ENCODE measurements at regions not wholly inside any gene's neighbourhood (a gene's known extent, or its start where the extent isn't known, plus 50 kb on each side); places are given as distances from the start of the nearest gene placed in this dataset.

DNA sequence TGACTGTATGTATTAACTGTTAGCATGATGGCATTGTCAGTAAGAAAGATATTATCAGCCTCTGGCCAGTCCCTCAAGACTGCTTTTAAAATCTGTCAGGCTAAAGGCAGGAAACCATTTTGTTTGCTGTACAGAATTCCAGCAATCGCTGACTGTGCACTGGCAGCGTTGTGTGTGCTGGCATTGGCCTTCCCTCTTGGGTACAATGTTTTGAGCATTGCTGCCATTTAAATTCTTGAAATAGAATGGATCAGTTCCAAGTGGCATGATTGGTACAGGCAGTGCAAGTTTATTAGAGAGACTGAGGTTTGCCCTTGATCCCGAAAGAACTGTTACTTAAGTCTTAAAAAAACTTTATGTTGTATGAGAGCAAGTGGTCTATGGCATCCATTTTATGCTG lies 788.7 kb downstream of the OTOL1 start:
- ATAC-seq (ENCODE audit: low FRiP score in 2 of 2): no peak
- TF ChIP-seq POLR2A (IDR thresholded peaks at IDR 0.05): no peak
- TF ChIP-seq, protein P1, sequence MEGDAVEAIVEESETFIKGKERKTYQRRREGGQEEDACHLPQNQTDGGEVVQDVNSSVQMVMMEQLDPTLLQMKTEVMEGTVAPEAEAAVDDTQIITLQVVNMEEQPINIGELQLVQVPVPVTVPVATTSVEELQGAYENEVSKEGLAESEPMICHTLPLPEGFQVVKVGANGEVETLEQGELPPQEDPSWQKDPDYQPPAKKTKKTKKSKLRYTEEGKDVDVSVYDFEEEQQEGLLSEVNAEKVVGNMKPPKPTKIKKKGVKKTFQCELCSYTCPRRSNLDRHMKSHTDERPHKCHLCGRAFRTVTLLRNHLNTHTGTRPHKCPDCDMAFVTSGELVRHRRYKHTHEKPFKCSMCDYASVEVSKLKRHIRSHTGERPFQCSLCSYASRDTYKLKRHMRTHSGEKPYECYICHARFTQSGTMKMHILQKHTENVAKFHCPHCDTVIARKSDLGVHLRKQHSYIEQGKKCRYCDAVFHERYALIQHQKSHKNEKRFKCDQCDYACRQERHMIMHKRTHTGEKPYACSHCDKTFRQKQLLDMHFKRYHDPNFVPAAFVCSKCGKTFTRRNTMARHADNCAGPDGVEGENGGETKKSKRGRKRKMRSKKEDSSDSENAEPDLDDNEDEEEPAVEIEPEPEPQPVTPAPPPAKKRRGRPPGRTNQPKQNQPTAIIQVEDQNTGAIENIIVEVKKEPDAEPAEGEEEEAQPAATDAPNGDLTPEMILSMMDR (IDR thresholded peaks at IDR 0.05): no peak
- no peak for TF ChIP-seq POLR2AphosphoS5 (IDR thresholded peaks at IDR 0.05)
- no peak for TF ChIP-seq EP300 (IDR thresholded peaks at IDR 0.05)
- 59 to 78% methylated on average over 3 of the region's 3 CpGs for WGBS, 2 donors

DNA sequence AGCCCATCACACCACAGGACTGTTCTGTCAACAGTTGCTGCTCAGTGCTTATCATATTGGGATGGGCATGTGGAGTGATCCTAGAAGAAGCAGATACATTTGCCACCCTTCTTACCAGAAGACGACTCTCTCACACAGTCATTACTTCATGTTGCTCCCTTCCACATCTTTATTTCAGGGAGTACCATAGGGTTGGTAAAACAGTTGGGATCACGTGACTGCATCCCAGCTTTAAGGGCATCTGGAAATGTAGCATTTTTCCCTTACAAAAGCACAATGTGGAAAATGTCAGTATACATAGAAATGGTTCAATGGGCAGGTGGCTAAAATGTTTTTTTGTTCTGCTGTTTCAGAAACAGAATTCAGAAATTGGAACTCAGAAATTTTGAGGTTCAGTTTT lies 791.0 kb downstream of the OTOL1 start:
- Histone ChIP-seq H3K9me3 (no peaks in the 10 kb centered on the region), H3K36me3 (no peaks in the 10 kb centered on the region), H3K27me3 (no peaks in the 10 kb centered on the region), H3K4me1 (no peaks in the 10 kb centered on the region), H3K4me3 (no peak overlapping the region), H3K27ac (no peak overlapping the region)
- ATAC-seq (ENCODE audit: low FRiP score in 2 of 2): peak in 1 of 2 donors; percentile 40
- WGBS, 2 donors: 79 to 81% methylated on average over 2 of the region's 2 CpGs
- TF ChIP-seq, protein P1 (IDR thresholded peaks at IDR 0.05): no peak
- no peak for TF ChIP-seq EP300 (IDR thresholded peaks at IDR 0.05)
- no peak for DNase-seq

More for the DNA sequence above, 788.7 kb downstream of the OTOL1 start:
- Histone ChIP-seq H3K4me1 (no peaks in the 10 kb centered on the region), H3K27ac (no peak overlapping the region), H3K36me3 (no peaks in the 10 kb centered on the region), H3K4me3 (no peak overlapping the region), H3K9me3 (peaks cover 0 to under 1% (median 0%) of the 10 kb centered on the region in 4 donors), H3K27me3 (no peaks in the 10 kb centered on the region)
- no peak for DNase-seq

DNA sequence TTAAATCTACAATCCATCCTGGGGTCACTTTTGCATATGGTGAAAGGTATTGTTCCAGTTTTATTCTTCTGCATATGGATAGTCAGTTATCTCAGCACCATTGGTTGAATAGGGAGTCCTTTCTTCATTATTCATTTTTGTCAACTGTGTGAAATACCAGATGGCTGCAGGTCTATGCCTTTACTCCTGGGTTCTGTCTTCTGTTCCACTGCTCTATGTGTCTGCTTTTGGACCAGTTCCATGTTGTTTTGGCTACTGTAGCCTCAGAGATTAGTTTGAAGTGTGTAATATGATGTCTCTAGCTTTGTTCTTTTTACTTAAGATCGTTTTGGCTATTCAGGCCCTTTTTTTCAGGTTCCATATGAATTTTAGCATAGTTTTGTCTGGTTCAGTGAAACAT lies 795.8 kb downstream of the OTOL1 start:
- ATAC-seq (ENCODE audit: low FRiP score in 2 of 2) (no peak), DNase-seq (no peak)
- H3K4me3 ChIP-seq: no peak overlapping the region
- H3K4me1 ChIP-seq: no peaks in the 10 kb centered on the region
- no peak for TF ChIP-seq POLR2AphosphoS5 (IDR thresholded peaks at IDR 0.05)
- TF ChIP-seq, protein P1 (IDR thresholded peaks at IDR 0.05): no peak
- no peak for TF ChIP-seq EP300 (IDR thresholded peaks at IDR 0.05)
- no peak for TF ChIP-seq POLR2A (IDR thresholded peaks at IDR 0.05)
- H3K9me3 ChIP-seq: no peaks in the 10 kb centered on the region
- WGBS, 2 donors: 62 to 73% methylated on average over 1 of the region's 1 CpG
- H3K27ac ChIP-seq: no peak overlapping the region
- no peaks in the 10 kb centered on the region for H3K36me3 ChIP-seq
- no peaks in the 10 kb centered on the region for H3K27me3 ChIP-seq

DNA sequence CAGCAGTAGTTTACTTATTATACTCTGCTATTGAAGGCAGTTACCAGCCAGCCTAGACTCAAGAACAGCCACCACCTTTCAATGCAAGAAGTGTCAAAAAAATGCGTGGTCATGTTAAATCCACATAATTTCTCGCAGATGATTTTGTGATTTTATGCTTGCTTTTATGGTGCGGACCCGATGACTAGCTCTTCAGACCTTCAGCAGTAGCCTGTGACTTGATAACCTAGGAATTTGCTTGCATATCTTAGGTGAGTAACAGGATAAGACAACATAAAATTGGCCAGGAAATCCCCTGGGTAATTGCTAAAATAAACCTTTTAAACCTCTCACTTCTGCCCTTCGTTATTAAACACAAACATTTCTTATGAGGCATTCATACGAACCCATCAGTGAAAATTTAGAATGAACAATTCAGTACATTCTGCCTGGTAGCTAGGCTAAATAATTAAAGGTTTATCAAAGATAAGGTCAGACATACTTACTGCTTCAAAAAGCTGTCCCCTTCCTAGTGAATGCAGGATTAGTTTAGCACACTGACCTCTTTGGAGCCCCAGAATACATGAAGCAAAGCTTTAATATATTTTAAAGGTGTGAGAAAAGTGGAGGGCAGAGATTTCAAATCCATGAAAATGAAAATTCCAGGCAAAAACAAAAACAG lies 798.8 kb downstream of the OTOL1 start:
- no peak overlapping the region for H3K27ac ChIP-seq
- ATAC-seq (ENCODE audit: low FRiP score in 2 of 2) (no peak), DNase-seq (no peak)
- 61 to 67% methylated on average over 6 of the region's 6 CpGs for WGBS, 2 donors
- no peaks in the 10 kb centered on the region for H3K4me1 ChIP-seq
- TF ChIP-seq POLR2AphosphoS5 (IDR thresholded peaks at IDR 0.05) (no peak), POLR2A (IDR thresholded peaks at IDR 0.05) (no peak), EP300 (IDR thresholded peaks at IDR 0.05) (no peak)
- TF ChIP-seq, protein P1 (IDR thresholded peaks at IDR 0.05): no peak
- H3K4me3 ChIP-seq: no peak overlapping the region
- no peaks in the 10 kb centered on the region for H3K9me3 ChIP-seq
- no peaks in the 10 kb centered on the region for H3K36me3 ChIP-seq
- H3K27me3 ChIP-seq: no peaks in the 10 kb centered on the region

DNA sequence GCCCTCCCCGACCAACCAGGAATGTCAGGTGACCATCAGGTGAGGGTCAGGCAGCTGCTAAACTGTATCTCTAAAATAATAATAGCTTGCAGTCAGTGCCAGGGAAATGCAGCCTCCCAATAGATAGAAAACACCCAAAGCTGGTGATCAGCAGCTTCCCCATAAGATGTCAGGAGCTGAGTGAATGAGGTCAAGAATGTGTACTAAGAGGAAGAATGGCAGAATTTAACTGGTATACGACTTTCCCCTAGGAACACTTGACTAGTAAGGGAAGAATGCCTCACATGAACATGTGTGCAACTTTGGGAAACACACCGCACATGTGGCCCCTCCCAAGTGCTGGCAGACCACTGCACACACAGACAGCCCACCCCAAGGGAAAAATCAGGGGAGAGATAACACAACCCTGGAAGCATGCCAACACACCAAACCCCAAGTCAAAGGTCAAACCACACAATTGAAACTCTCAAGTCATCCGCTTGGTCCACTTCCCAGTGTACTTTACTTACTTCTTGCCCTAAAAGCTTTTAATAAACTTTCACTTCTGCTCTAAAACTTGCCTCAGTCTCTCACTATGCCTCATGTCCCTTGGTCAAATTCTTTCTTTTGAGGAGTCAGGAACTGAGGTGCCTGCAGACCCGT lies 806.5 kb downstream of the OTOL1 start:
- DNase-seq: no peak

More for the DNA sequence above, 806.5 kb downstream of the OTOL1 start:
- no peak for ATAC-seq (ENCODE audit: low FRiP score in 2 of 2)
- Histone ChIP-seq H3K27me3 (no peaks in the 10 kb centered on the region), H3K4me3 (no peak overlapping the region), H3K9me3 (no peaks in the 10 kb centered on the region), H3K4me1 (no peaks in the 10 kb centered on the region), H3K36me3 (no peaks in the 10 kb centered on the region), H3K27ac (no peak overlapping the region)
- TF ChIP-seq, protein P1 (IDR thresholded peaks at IDR 0.05): no peak
- no peak for TF ChIP-seq EP300 (IDR thresholded peaks at IDR 0.05)
- no peak for TF ChIP-seq POLR2A (IDR thresholded peaks at IDR 0.05)
- TF ChIP-seq POLR2AphosphoS5 (IDR thresholded peaks at IDR 0.05): no peak
- 63 to 69% methylated on average over 5 of the region's 5 CpGs for WGBS, 2 donors

All from upper lobe of left lung (tissue), 6 donors.